PFSK-1 (cell line): ENCODE measurements at regions not wholly inside any gene's neighbourhood (a gene's known extent, or its start where the extent isn't known, plus 50 kb on each side); places are given as distances from the start of the nearest gene placed in this dataset.

Experiments
- FOXP2 ChIP-seq: optimal IDR thresholded peaks from 2 replicates; pipeline ENCODE3; 2011; ENCODE audit warnings: borderline replicate concordance, control low read depth, inconsistent platforms; ENCODE audit not compliant: insufficient read depth; ENCODE audit errors: extremely low read length, extremely low read depth
- POLR2AphosphoS5 ChIP-seq: IDR thresholded peaks from 2 replicates; pipeline ENCODE4 v1.6.1; 2012; ENCODE audit warnings: low read depth, mild to moderate bottlenecking, control low read depth, low read length, moderate library complexity
- REST ChIP-seq, 2 experiments: IDR thresholded peaks; 2 replicates each; pipeline versions ENCODE4 v1.6.1 to v1.8.0; 2011 to 2012; ENCODE audit warnings: low read depth in 2 of 2, low read length in 2 of 2, control low read depth in 1 of 2, inconsistent platforms in 1 of 2, mild to moderate bottlenecking in 1 of 2, moderate library complexity in 1 of 2; ENCODE audit not compliant: insufficient read depth in 1 of 2
- SIN3A ChIP-seq: IDR thresholded peaks from 2 replicates; pipeline ENCODE4 v1.6.1; 2012; ENCODE audit warnings: mild to moderate bottlenecking, low read length, moderate library complexity, borderline replicate concordance; ENCODE audit not compliant: insufficient read depth
- TAF1 ChIP-seq: IDR thresholded peaks from 2 replicates; pipeline ENCODE4 v1.6.1; 2012; ENCODE audit warnings: low read length, control low read depth, borderline replicate concordance; ENCODE audit not compliant: insufficient read depth

- TF ChIP-seq REST (IDR thresholded peaks at IDR 0.05; ENCODE audit: insufficient read depth in 1 of 2, low read depth in 2 of 2, low read length in 2 of 2): no peak
- TF ChIP-seq POLR2AphosphoS5: no peak
- no peak for TF ChIP-seq TAF1
- TF ChIP-seq SIN3A: no peak
- no peak for TF ChIP-seq FOXP2
Observed at GRCh38 chr2:215888680-215889079, 124.7 kb downstream of the MREG start.

- TF ChIP-seq TAF1 (no peak), SIN3A (no peak)
Observed at GRCh38 chr2:215887303-215887702, 126.0 kb downstream of the MREG start.

- TF ChIP-seq FOXP2: no peak
- no peak for TF ChIP-seq TAF1
- TF ChIP-seq POLR2AphosphoS5: no peak
- no peak for TF ChIP-seq REST (IDR thresholded peaks at IDR 0.05; ENCODE audit: insufficient read depth in 1 of 2, low read depth in 2 of 2, low read length in 2 of 2)
- no peak for TF ChIP-seq SIN3A
Observed at GRCh38 chr2:215886022-215886421, 127.3 kb downstream of the MREG start.

GRCh38 chr2:215885536-215885935, 127.8 kb downstream of the MREG start:
- TF ChIP-seq REST (IDR thresholded peaks at IDR 0.05; ENCODE audit: insufficient read depth in 1 of 2, low read depth in 2 of 2, low read length in 2 of 2) (no peak), POLR2AphosphoS5 (no peak), SIN3A (no peak), TAF1 (no peak), FOXP2 (no peak)

GRCh38 chr2:215884451-215885087, 128.8 kb downstream of the MREG start:
- TF ChIP-seq FOXP2: no peak
- no peak for TF ChIP-seq TAF1
- TF ChIP-seq POLR2AphosphoS5: no peak
- TF ChIP-seq REST (IDR thresholded peaks at IDR 0.05; ENCODE audit: insufficient read depth in 1 of 2, low read depth in 2 of 2, low read length in 2 of 2): no peak
- TF ChIP-seq SIN3A: no peak
